OCI-LY1 (cell line): ENCODE measurements at regions not wholly inside any gene's neighbourhood (a gene's known extent, or its start where the extent isn't known, plus 50 kb on each side); places are given as distances from the start of the nearest gene placed in this dataset.

Source experiments
- H2AFZ ChIP-seq: fragments of 200-600 bp; sonication (generic), shearing (Covaris generic); 2 replicates; pipeline ENCODE4 v1.6.0; 2014; ENCODE audit warnings: antibody characterized with exemption, mild to moderate bottlenecking, low read length
- H3F3A ChIP-seq: fragments of 200-600 bp; sonication (generic), shearing (Covaris generic); 2 replicates; pipeline ENCODE4 v1.6.0; 2014; ENCODE audit warnings: mild to moderate bottlenecking, antibody characterized with exemption, low read length, moderate library complexity; ENCODE audit not compliant: insufficient read depth
- H3K27ac ChIP-seq: fragments of 200-600 bp; sonication (generic); 2 replicates; pipeline ENCODE4 v1.5.1; 2014; ENCODE audit warnings: low read length, mixed run types, mild to moderate bottlenecking, low read depth; ENCODE audit not compliant: poor library complexity, severe bottlenecking
- H3K27me3 ChIP-seq: fragments of 200-600 bp; sonication (generic); 2 replicates; pipeline ENCODE4 v1.6.0; 2014; ENCODE audit warnings: antibody characterized with exemption, mild to moderate bottlenecking, low read length, moderate library complexity; ENCODE audit not compliant: insufficient read depth
- H3K36me3 ChIP-seq: fragments of 200-600 bp; sonication (generic); 2 replicates; pipeline ENCODE4 v1.6.1; 2014; ENCODE audit warnings: mild to moderate bottlenecking, antibody characterized with exemption, low read length, moderate library complexity, mixed read lengths; ENCODE audit not compliant: insufficient read depth
- H3K4me1 ChIP-seq: fragments of 200-600 bp; sonication (generic); 2 replicates; pipeline ENCODE4 v1.5.1; 2014; ENCODE audit warnings: mild to moderate bottlenecking, low read length, moderate library complexity; ENCODE audit not compliant: insufficient read depth, severe bottlenecking
- H3K4me2 ChIP-seq: fragments of 200-600 bp; sonication (generic), shearing (Covaris generic); 2 replicates; pipeline ENCODE4 v1.6.1; 2014; ENCODE audit warnings: low read length
- H3K4me3 ChIP-seq: fragments of 200-600 bp; sonication (generic); 2 replicates; pipeline ENCODE4 v1.5.1; 2014; ENCODE audit warnings: low read length, low read depth, mild to moderate bottlenecking, mixed read lengths; ENCODE audit not compliant: poor library complexity, severe bottlenecking
- H3K79me2 ChIP-seq: fragments of 200-600 bp; shearing (Covaris generic); 2 replicates; pipeline ENCODE4 v1.6.1; 2016; ENCODE audit warnings: mixed run types, low read length, mixed read lengths; ENCODE audit not compliant: insufficient read depth
- H3K9ac ChIP-seq: fragments of 200-600 bp; sonication (generic), shearing (Covaris generic); 2 replicates; pipeline ENCODE4 v1.6.1; 2014; ENCODE audit warnings: mild to moderate bottlenecking, low read length, mixed read lengths
- H3K9me2 ChIP-seq: fragments of 200-600 bp; sonication (generic), shearing (Covaris generic); 2 replicates; pipeline ENCODE4 v1.6.1; 2014; ENCODE audit warnings: low read depth, mild to moderate bottlenecking, low read length, mixed read lengths
- H3K9me3 ChIP-seq: fragments of 200-600 bp; shearing (Covaris generic); 2 replicates; pipeline ENCODE4 v1.6.1; 2014; ENCODE audit warnings: low read length, mixed read lengths
- H4K20me1 ChIP-seq: fragments of 200-600 bp; sonication (generic), shearing (Covaris generic); 2 replicates; pipeline ENCODE4 v1.6.0; 2016; ENCODE audit warnings: mild to moderate bottlenecking, low read length; ENCODE audit not compliant: insufficient read depth
- CTCF ChIP-seq: fragments of 200-600 bp; sonication (generic), shearing (Covaris generic); IDR thresholded peaks from 2 replicates; pipeline ENCODE4 v1.5.1; 2017; ENCODE audit warnings: mild to moderate bottlenecking, antibody characterized with exemption, low read length, moderate library complexity, mixed read lengths
- EZH2 ChIP-seq: fragments of 200-600 bp; sonication (generic), shearing (Covaris generic); IDR thresholded peaks from 2 replicates; pipeline ENCODE4 v1.8.0; 2017; ENCODE audit warnings: borderline replicate concordance, mixed run types, mild to moderate bottlenecking, antibody characterized with exemption, low read length, moderate library complexity, mixed read lengths

GRCh38 chr20:51165131-51165530 is 142.2 kb upstream of the KCNG1 start:
- no peak overlapping the region for H3K9ac ChIP-seq
- no peaks in the 10 kb centered on the region for H3K4me1 ChIP-seq
- no peaks in the 10 kb centered on the region for H3K9me2 ChIP-seq
- H3K79me2 ChIP-seq, result no peaks in the 10 kb centered on the region
- no peaks in the 10 kb centered on the region for H3F3A ChIP-seq
- no peak overlapping the region for H3K4me2 ChIP-seq
- H3K9me3 ChIP-seq, result no peaks in the 10 kb centered on the region
- H3K27ac ChIP-seq, result no peak overlapping the region
- no peaks in the 10 kb centered on the region for H3K36me3 ChIP-seq
- H2AFZ ChIP-seq, result no peak overlapping the region
- no peak overlapping the region for H3K4me3 ChIP-seq
- no peaks in the 10 kb centered on the region for H4K20me1 ChIP-seq
- peaks cover 2% of the 10 kb centered on the region; the same call in 1 of the 2 replicates for H3K27me3 ChIP-seq
- no peak for TF ChIP-seq EZH2
- no peak for TF ChIP-seq CTCF

GRCh38 chr20:51164731-51165130 is 141.8 kb upstream of the KCNG1 start:
- H3K4me1 ChIP-seq, result no peaks in the 10 kb centered on the region
- H3K4me2 ChIP-seq, result no peak overlapping the region
- H3K27ac ChIP-seq, result no peak overlapping the region
- H3K27me3 ChIP-seq, result peaks cover 5% of the 10 kb centered on the region; the same call in 1 of the 2 replicates
- H3F3A ChIP-seq, result no peaks in the 10 kb centered on the region
- TF ChIP-seq EZH2 (no peak), CTCF (no peak)
- no peaks in the 10 kb centered on the region for H3K9me3 ChIP-seq
- no peaks in the 10 kb centered on the region for H3K9me2 ChIP-seq
- H3K4me3 ChIP-seq, result no peak overlapping the region
- no peaks in the 10 kb centered on the region for H4K20me1 ChIP-seq
- no peaks in the 10 kb centered on the region for H3K79me2 ChIP-seq
- H3K9ac ChIP-seq, result no peak overlapping the region
- no peak overlapping the region for H2AFZ ChIP-seq
- H3K36me3 ChIP-seq, result no peaks in the 10 kb centered on the region

GRCh38 chr20:51163996-51164600 is 141.2 kb upstream of the KCNG1 start:
- H3K4me1 ChIP-seq, result no peaks in the 10 kb centered on the region
- H3K9me3 ChIP-seq, result no peaks in the 10 kb centered on the region
- H2AFZ ChIP-seq, result no peak overlapping the region
- TF ChIP-seq CTCF (no peak), EZH2 (no peak)
- no peaks in the 10 kb centered on the region for H4K20me1 ChIP-seq
- H3K9me2 ChIP-seq, result no peaks in the 10 kb centered on the region
- H3K9ac ChIP-seq, result no peak overlapping the region
- no peaks in the 10 kb centered on the region for H3K79me2 ChIP-seq
- peaks cover 5% of the 10 kb centered on the region; the same call in 1 of the 2 replicates for H3K27me3 ChIP-seq
- H3K36me3 ChIP-seq, result no peaks in the 10 kb centered on the region
- no peak overlapping the region for H3K4me3 ChIP-seq
- H3F3A ChIP-seq, result no peaks in the 10 kb centered on the region
- no peak overlapping the region for H3K27ac ChIP-seq
- H3K4me2 ChIP-seq, result no peak overlapping the region
